ENCODE measurements at regions not wholly inside any gene's neighbourhood (a gene's known extent, or its start where the extent isn't known, plus 50 kb on each side); places are given as distances from the start of the nearest gene placed in this dataset.

GRCh38 chr11:114815176-114815575 is 136.8 kb downstream of the NXPE2 start:
- no peaks in the 10 kb centered on the region for H3K4me1 ChIP-seq (ENCODE audit: control insufficient read depth in 1 of 2, extremely low read depth in 1 of 2, insufficient read depth in 2 of 2, low read length in 2 of 2)
- no peak for ATAC-seq (replicated peaks in 1 of 4)
- peaks cover 0 to 13% of the 10 kb centered on the region in 2 experiments for H3K27me3 ChIP-seq (replicated peaks in 1 of 2; ENCODE audit: control insufficient read depth in 2 of 2, extremely low read depth in 1 of 2, insufficient read depth in 2 of 2, low read length in 1 of 2)
- POLR2A ChIA-PET = no interaction called here
- H3K36me3 ChIP-seq (ENCODE audit: control insufficient read depth in 2 of 2, extremely low read depth in 1 of 2, insufficient read depth in 1 of 2, low read length in 1 of 2) = no peaks in the 10 kb centered on the region
- H3K4me3 Mint-ChIP-seq = no peak overlapping the region
- H3K36me3 Mint-ChIP-seq = no peaks in the 10 kb centered on the region
- H3K9me3 ChIP-seq = no peaks in the 10 kb centered on the region
- no peaks in the 10 kb centered on the region for H3K9me3 Mint-ChIP-seq
- peaks cover 0 to 4% of the 10 kb centered on the region in 2 donors for H3K27me3 Mint-ChIP-seq
- CTCF ChIA-PET = no interaction called here
- no peak overlapping the region for H3K4me3 ChIP-seq (ENCODE audit: control insufficient read depth in 1 of 2, extremely low read depth in 1 of 2, low read length in 1 of 2)
- no peak for DNase-seq
- H3K27ac Mint-ChIP-seq = no peak overlapping the region
- H3K27ac ChIP-seq (ENCODE audit: low read length) = no peak overlapping the region
- no peaks in the 10 kb centered on the region for H3K4me1 Mint-ChIP-seq

GRCh38 chr11:114815761-114816160 is 137.4 kb downstream of the NXPE2 start:
- no peak for ATAC-seq (replicated peaks in 1 of 4)
- Histone ChIP-seq H3K4me3 (ENCODE audit: control insufficient read depth in 1 of 2, extremely low read depth in 1 of 2, low read length in 1 of 2) (no peak overlapping the region), H3K9me3 (no peaks in the 10 kb centered on the region), H3K27ac (ENCODE audit: low read length) (no peak overlapping the region), H3K27me3 (replicated peaks in 1 of 2; ENCODE audit: control insufficient read depth in 2 of 2, extremely low read depth in 1 of 2, insufficient read depth in 2 of 2, low read length in 1 of 2) (peaks cover 0 to 13% of the 10 kb centered on the region in 2 experiments), H3K4me1 (ENCODE audit: control insufficient read depth in 1 of 2, extremely low read depth in 1 of 2, insufficient read depth in 2 of 2, low read length in 2 of 2) (no peaks in the 10 kb centered on the region), H3K36me3 (ENCODE audit: control insufficient read depth in 2 of 2, extremely low read depth in 1 of 2, insufficient read depth in 1 of 2, low read length in 1 of 2) (no peaks in the 10 kb centered on the region)
- no peak overlapping the region for H3K27ac Mint-ChIP-seq
- CTCF ChIA-PET = no interaction called here
- H3K4me1 Mint-ChIP-seq = no peaks in the 10 kb centered on the region
- no peak for DNase-seq
- peaks cover 0 to 4% of the 10 kb centered on the region in 2 donors for H3K27me3 Mint-ChIP-seq
- POLR2A ChIA-PET = no interaction called here
- 81% methylated on average over 1 of the region's 1 CpG for WGBS (ENCODE audit: insufficient coverage)
- H3K9me3 Mint-ChIP-seq = no peaks in the 10 kb centered on the region
- no peaks in the 10 kb centered on the region for H3K36me3 Mint-ChIP-seq
- H3K4me3 Mint-ChIP-seq = no peak overlapping the region

GRCh38 chr11:114816791-114817190 is 138.5 kb downstream of the NXPE2 start:
- CTCF ChIA-PET = no interaction called here
- H3K4me1 ChIP-seq (ENCODE audit: control insufficient read depth in 1 of 2, extremely low read depth in 1 of 2, insufficient read depth in 2 of 2, low read length in 2 of 2) = no peaks in the 10 kb centered on the region
- POLR2A ChIA-PET = interaction anchor here in 1 of 2 donors (0.6 kb wide), 1 partner anchor 167 kb away, joined by 4 read pairs; no protein-coding TSS in a partner anchor
- H3K27ac Mint-ChIP-seq = no peak overlapping the region
- peaks cover 0 to 4% of the 10 kb centered on the region in 2 donors for H3K27me3 Mint-ChIP-seq
- H3K4me3 ChIP-seq (ENCODE audit: control insufficient read depth in 1 of 2, extremely low read depth in 1 of 2, low read length in 1 of 2) = no peak overlapping the region
- ATAC-seq (replicated peaks in 1 of 4) (no peak), DNase-seq (no peak)
- no peaks in the 10 kb centered on the region for H3K36me3 ChIP-seq (ENCODE audit: control insufficient read depth in 2 of 2, extremely low read depth in 1 of 2, insufficient read depth in 1 of 2, low read length in 1 of 2)
- H3K27ac ChIP-seq (ENCODE audit: low read length) = no peak overlapping the region
- H3K27me3 ChIP-seq (replicated peaks in 1 of 2; ENCODE audit: control insufficient read depth in 2 of 2, extremely low read depth in 1 of 2, insufficient read depth in 2 of 2, low read length in 1 of 2) = peaks cover 0 to 13% of the 10 kb centered on the region in 2 experiments
- H3K4me3 Mint-ChIP-seq = no peak overlapping the region
- WGBS (ENCODE audit: insufficient coverage) = no CpG with 5 or more reads among the region's 2 CpGs
- no peaks in the 10 kb centered on the region for H3K36me3 Mint-ChIP-seq
- H3K9me3 ChIP-seq = no peaks in the 10 kb centered on the region
- H3K4me1 Mint-ChIP-seq = no peaks in the 10 kb centered on the region
- no peaks in the 10 kb centered on the region for H3K9me3 Mint-ChIP-seq

DNA sequence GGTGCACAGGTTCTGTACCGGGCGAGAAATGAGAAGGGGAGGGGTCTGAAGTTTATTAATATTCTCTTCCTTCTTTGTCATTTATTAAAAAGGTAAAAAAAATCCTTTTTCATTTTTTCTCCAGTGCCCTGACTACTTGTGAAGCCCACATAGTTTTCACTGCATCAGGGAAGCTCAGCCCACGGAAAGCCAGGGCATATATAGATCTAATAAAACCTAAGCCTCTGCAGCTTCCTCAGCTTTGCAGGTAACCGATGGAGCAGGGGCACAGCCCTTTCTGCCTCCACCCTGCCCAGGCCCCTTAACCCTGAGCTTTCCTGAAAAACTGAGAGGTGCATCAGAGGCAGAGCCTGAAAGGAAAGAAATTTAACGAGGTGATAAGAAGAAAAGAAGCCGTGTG is 140.1 kb downstream of the NXPE2 start:
- H3K4me3 ChIP-seq (ENCODE audit: control insufficient read depth in 1 of 2, extremely low read depth in 1 of 2, low read length in 1 of 2) = no peak overlapping the region
- Mint-ChIP-seq H3K4me1 (no peaks in the 10 kb centered on the region), H3K27ac (no peak overlapping the region), H3K27me3 (peaks cover 0 to 4% of the 10 kb centered on the region in 2 donors), H3K36me3 (no peaks in the 10 kb centered on the region), H3K9me3 (no peaks in the 10 kb centered on the region), H3K4me3 (no peak overlapping the region)
- no peaks in the 10 kb centered on the region for H3K36me3 ChIP-seq (ENCODE audit: control insufficient read depth in 2 of 2, extremely low read depth in 1 of 2, insufficient read depth in 1 of 2, low read length in 1 of 2)
- peaks cover 0 to 13% of the 10 kb centered on the region in 2 experiments for H3K27me3 ChIP-seq (replicated peaks in 1 of 2; ENCODE audit: control insufficient read depth in 2 of 2, extremely low read depth in 1 of 2, insufficient read depth in 2 of 2, low read length in 1 of 2)
- POLR2A ChIA-PET = interaction anchor here in 1 of 2 donors (0.5 kb wide), 1 partner anchor 944 kb away, joined by 11 read pairs; no protein-coding TSS in a partner anchor
- CTCF ChIA-PET = no interaction called here
- H3K9me3 ChIP-seq = no peaks in the 10 kb centered on the region
- 33% methylated on average over 3 of the region's 6 CpGs for WGBS (ENCODE audit: insufficient coverage)
- H3K4me1 ChIP-seq (ENCODE audit: control insufficient read depth in 1 of 2, extremely low read depth in 1 of 2, insufficient read depth in 2 of 2, low read length in 2 of 2) = no peaks in the 10 kb centered on the region
- no peak for ATAC-seq (replicated peaks in 1 of 4)
- no peak for DNase-seq
- no peak overlapping the region for H3K27ac ChIP-seq (ENCODE audit: low read length)

DNA sequence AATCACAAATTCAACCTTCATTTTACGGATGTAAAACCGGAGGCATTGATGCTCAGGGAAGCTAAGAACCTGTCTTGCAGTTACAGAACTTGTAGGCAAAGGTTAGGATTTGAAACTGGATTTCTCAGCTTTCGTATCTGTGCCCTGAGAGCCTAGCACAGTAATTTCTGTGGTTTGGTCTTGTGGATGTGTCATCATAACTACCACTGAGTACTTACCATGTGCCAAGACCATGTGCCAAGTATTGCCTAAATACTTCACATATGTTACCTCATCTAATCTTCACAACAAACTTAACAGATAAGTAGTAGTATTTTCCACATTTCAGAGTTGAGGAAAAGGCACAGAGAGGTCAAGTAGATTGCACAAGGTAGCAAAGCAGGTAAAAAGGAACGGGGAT is 140.7 kb downstream of the NXPE2 start:
- POLR2A ChIA-PET = no interaction called here
- no peak overlapping the region for H3K4me3 ChIP-seq (ENCODE audit: control insufficient read depth in 1 of 2, extremely low read depth in 1 of 2, low read length in 1 of 2)
- no CpG with 5 or more reads among the region's 4 CpGs for WGBS (ENCODE audit: insufficient coverage)

GRCh38 chr11:114820621-114821020 is 142.3 kb downstream of the NXPE2 start:
- no peaks in the 10 kb centered on the region for H3K4me1 ChIP-seq (ENCODE audit: control insufficient read depth in 1 of 2, extremely low read depth in 1 of 2, insufficient read depth in 2 of 2, low read length in 2 of 2)
- DNase-seq = no peak
- H3K4me1 Mint-ChIP-seq = no peaks in the 10 kb centered on the region
- H3K36me3 Mint-ChIP-seq = no peaks in the 10 kb centered on the region
- POLR2A ChIA-PET = no interaction called here
- H3K36me3 ChIP-seq (ENCODE audit: control insufficient read depth in 2 of 2, extremely low read depth in 1 of 2, insufficient read depth in 1 of 2, low read length in 1 of 2) = no peaks in the 10 kb centered on the region
- no peak overlapping the region for H3K4me3 ChIP-seq (ENCODE audit: control insufficient read depth in 1 of 2, extremely low read depth in 1 of 2, low read length in 1 of 2)
- no peak overlapping the region for H3K27ac ChIP-seq (ENCODE audit: low read length)
- CTCF ChIA-PET = no interaction called here
- H3K27me3 ChIP-seq (replicated peaks in 1 of 2; ENCODE audit: control insufficient read depth in 2 of 2, extremely low read depth in 1 of 2, insufficient read depth in 2 of 2, low read length in 1 of 2) = peaks cover 0 to 13% of the 10 kb centered on the region in 2 experiments
- no peak for ATAC-seq (replicated peaks in 1 of 4)
- 74% methylated on average over 3 of the region's 5 CpGs for WGBS (ENCODE audit: insufficient coverage)
- peaks cover under 1 to 4% of the 10 kb centered on the region in 2 donors for H3K27me3 Mint-ChIP-seq
- H3K9me3 ChIP-seq = no peaks in the 10 kb centered on the region
- H3K4me3 Mint-ChIP-seq = no peak overlapping the region
- H3K27ac Mint-ChIP-seq = no peak overlapping the region
- H3K9me3 Mint-ChIP-seq = no peaks in the 10 kb centered on the region

More for the DNA sequence above, 140.7 kb downstream of the NXPE2 start:
- Mint-ChIP-seq H3K27ac (no peak overlapping the region), H3K9me3 (no peaks in the 10 kb centered on the region), H3K4me1 (no peaks in the 10 kb centered on the region), H3K27me3 (peaks cover 0 to 4% of the 10 kb centered on the region in 2 donors), H3K36me3 (no peaks in the 10 kb centered on the region), H3K4me3 (no peak overlapping the region)
- H3K9me3 ChIP-seq = no peaks in the 10 kb centered on the region
- H3K27ac ChIP-seq (ENCODE audit: low read length) = no peak overlapping the region
- no peaks in the 10 kb centered on the region for H3K4me1 ChIP-seq (ENCODE audit: control insufficient read depth in 1 of 2, extremely low read depth in 1 of 2, insufficient read depth in 2 of 2, low read length in 2 of 2)
- CTCF ChIA-PET = no interaction called here
- no peak for DNase-seq
- H3K36me3 ChIP-seq (ENCODE audit: control insufficient read depth in 2 of 2, extremely low read depth in 1 of 2, insufficient read depth in 1 of 2, low read length in 1 of 2) = no peaks in the 10 kb centered on the region
- no peak for ATAC-seq (replicated peaks in 1 of 4)
- H3K27me3 ChIP-seq (replicated peaks in 1 of 2; ENCODE audit: control insufficient read depth in 2 of 2, extremely low read depth in 1 of 2, insufficient read depth in 2 of 2, low read length in 1 of 2) = peaks cover 0 to 13% of the 10 kb centered on the region in 2 experiments

Data from T-cell (primary cell).